Right lobe of liver (tissue), 4 donors: ENCODE measurements at regions not wholly inside any gene's neighbourhood (a gene's known extent, or its start where the extent isn't known, plus 50 kb on each side); places are given as distances from the start of the nearest gene placed in this dataset.

ENCODE experiments used
- CTCF ChIP-seq, 4 donors: fragments of 200-600 bp in 3 of 4; fragments of 450-650 bp in 1 of 4; IDR thresholded peaks; one replicate each; pipeline versions ENCODE4 v1.5.1 to v1.8.0; 2016 to 2022; ENCODE audit warnings: antibody characterized with exemption in 4 of 4, mild to moderate bottlenecking in 2 of 4
- POLR2A ChIP-seq: fragments of 450-650 bp; IDR thresholded peaks from one replicate; pipeline ENCODE4 v1.6.1; 2017; ENCODE audit warnings: antibody characterized with exemption, mild to moderate bottlenecking
- donor health status: DM: no; HTN: no; CAD: no.
- donor health status: DM: no; HTN: no; CAD: no.
- donor health status: DM: no; HTN: yes; CAD: no.

DNA sequence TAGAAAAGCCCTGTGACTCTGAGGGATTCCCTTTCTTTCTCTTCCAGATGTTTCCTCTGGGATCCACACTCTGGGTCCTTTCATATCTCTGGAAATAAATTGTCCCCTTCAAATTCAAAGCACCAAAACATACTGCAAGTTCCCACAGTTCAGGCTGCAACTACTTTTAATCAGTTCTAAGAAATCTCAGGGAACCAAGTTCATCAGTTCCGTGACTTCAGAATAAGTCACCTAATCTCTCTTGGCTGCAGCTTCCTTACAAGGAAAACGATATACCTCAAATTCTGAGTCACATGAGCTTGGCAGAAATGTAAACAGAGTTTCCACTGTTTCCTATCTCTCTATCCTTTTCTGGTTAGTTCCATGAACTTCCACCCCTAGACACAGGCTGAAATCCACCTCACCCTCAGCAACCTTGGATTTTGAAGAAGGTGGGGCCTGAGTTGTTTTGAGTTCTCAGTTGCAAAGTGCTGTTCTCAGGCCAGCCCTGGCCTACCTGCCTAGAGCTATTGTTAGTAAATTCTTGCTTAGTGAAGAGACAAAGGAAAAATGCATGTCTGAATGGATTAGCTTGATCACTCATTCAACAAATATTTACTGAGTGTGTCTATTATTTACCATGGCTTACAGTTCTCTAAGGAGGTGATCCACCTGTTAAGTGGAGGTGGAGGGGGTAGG, 59.3 kb upstream of the IL6 start:
- TF ChIP-seq POLR2A: no peak
- TF ChIP-seq CTCF (IDR thresholded peaks at IDR 0.05): no peak
